ENCODE measurements at regions not wholly inside any gene's neighbourhood (a gene's known extent, or its start where the extent isn't known, plus 50 kb on each side); places are given as distances from the start of the nearest gene placed in this dataset.

GRCh38 chr6:79838851-79839250, 108.5 kb downstream of the ELOVL4 start:
- intact Hi-C loops (cut with DNase I): no loop called here
- H3K27me3 ChIP-seq: no peaks in the 10 kb centered on the region

GRCh38 chr6:79833964-79834284, 113.4 kb downstream of the ELOVL4 start:
- intact Hi-C loops (cut with DNase I): no loop called here
- no peak for TF ChIP-seq POLR2AphosphoS5 (IDR thresholded peaks at IDR 0.05)
- no peaks in the 10 kb centered on the region for H3K9me3 ChIP-seq
- H3K4me3 ChIP-seq: no peak overlapping the region
- no peaks in the 10 kb centered on the region for H3K27me3 ChIP-seq
- no peaks in the 10 kb centered on the region for H3K36me3 ChIP-seq
- no peak overlapping the region for H3K27ac ChIP-seq (replicated peaks in 1 of 4)
- no peak for DNase-seq (ENCODE audit: extremely low spot score)
- H3K4me1 ChIP-seq: no peaks in the 10 kb centered on the region
- WGBS: 37% methylated on average over 3 of the region's 3 CpGs

More at GRCh38 chr6:79838851-79839250, 108.5 kb downstream of the ELOVL4 start:
- TF ChIP-seq POLR2AphosphoS5 (IDR thresholded peaks at IDR 0.05) (no peak), POLR2A (IDR thresholded peaks at IDR 0.05; ENCODE audit: low read depth) (no peak), CTCF (IDR thresholded peaks at IDR 0.05) (no peak), EP300 (IDR thresholded peaks at IDR 0.05) (no peak)
- Histone ChIP-seq H3K4me3 (no peak overlapping the region), H3K36me3 (no peaks in the 10 kb centered on the region), H3K9me3 (no peaks in the 10 kb centered on the region), H3K4me1 (no peaks in the 10 kb centered on the region), H3K27ac (replicated peaks in 1 of 4) (no peak overlapping the region)
- no peak for DNase-seq (ENCODE audit: extremely low spot score)

- H3K36me3 ChIP-seq: no peaks in the 10 kb centered on the region
- no peaks in the 10 kb centered on the region for H3K9me3 ChIP-seq
- H3K27ac ChIP-seq (replicated peaks in 1 of 4): no peak overlapping the region
- no peaks in the 10 kb centered on the region for H3K4me1 ChIP-seq
- WGBS: 30% methylated on average over 2 of the region's 2 CpGs
- TF ChIP-seq EP300 (IDR thresholded peaks at IDR 0.05): no peak
- TF ChIP-seq POLR2AphosphoS5 (IDR thresholded peaks at IDR 0.05): no peak
- TF ChIP-seq POLR2A (IDR thresholded peaks at IDR 0.05; ENCODE audit: low read depth): no peak
- TF ChIP-seq CTCF (IDR thresholded peaks at IDR 0.05): no peak
- H3K27me3 ChIP-seq: no peaks in the 10 kb centered on the region
- H3K4me3 ChIP-seq: no peak overlapping the region
- intact Hi-C loops (cut with DNase I): no loop called here
- no peak for DNase-seq (ENCODE audit: extremely low spot score)
These were observed 113.9 kb downstream of the ELOVL4 start for GRCh38 chr6:79833264-79833963.

DNA sequence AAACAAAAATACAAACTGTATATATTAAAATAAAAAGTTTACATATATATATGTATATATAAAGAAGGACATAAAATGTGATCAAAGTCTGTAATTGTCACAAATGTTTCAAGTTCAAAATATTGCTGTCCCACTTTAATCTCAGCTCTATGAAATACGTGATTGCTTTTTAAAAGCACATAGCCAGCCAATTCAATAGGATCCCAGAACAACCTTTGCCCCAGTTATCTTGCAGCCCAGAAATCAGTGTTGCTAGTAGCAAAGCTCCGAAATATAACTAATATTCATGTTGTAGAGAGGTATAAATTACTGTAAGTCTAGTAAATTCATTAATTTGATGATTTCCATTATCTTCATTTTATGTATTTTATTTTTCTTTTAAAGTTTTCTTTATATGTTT, 114.6 kb downstream of the ELOVL4 start:
- Histone ChIP-seq H3K27me3 (no peaks in the 10 kb centered on the region), H3K36me3 (no peaks in the 10 kb centered on the region), H3K27ac (replicated peaks in 1 of 4) (no peak overlapping the region), H3K9me3 (no peaks in the 10 kb centered on the region), H3K4me3 (no peak overlapping the region), H3K4me1 (no peaks in the 10 kb centered on the region)
- TF ChIP-seq POLR2A (IDR thresholded peaks at IDR 0.05; ENCODE audit: low read depth) (no peak), POLR2AphosphoS5 (IDR thresholded peaks at IDR 0.05) (no peak), CTCF (IDR thresholded peaks at IDR 0.05) (no peak), EP300 (IDR thresholded peaks at IDR 0.05) (no peak)
- WGBS: 81% methylated on average over 2 of the region's 2 CpGs
- intact Hi-C loops (cut with DNase I): no loop called here
- no peak for DNase-seq (ENCODE audit: extremely low spot score)

DNA sequence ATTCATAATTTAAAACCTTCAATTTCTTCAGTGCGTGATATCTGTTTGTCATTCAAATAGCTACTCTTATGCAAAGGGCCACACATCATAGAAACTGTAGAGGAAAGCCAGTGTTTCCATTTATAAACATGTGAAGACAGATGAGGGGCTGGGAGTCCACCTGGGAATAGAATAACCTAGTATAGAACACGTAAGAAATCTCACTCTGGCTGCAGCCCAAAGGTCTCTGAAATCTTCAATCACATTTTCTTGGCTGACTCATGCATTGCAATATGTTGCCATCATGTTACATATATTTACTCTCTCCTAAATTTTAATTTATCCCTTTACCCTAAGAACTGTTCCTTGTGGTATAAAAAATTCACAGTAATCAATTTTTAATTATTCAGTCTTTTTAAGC, 123.2 kb downstream of the ELOVL4 start:
- WGBS: 13% methylated on average over 2 of the region's 2 CpGs
- Histone ChIP-seq H3K36me3 (no peaks in the 10 kb centered on the region), H3K27ac (replicated peaks in 1 of 4) (no peak overlapping the region), H3K9me3 (peaks cover 0 to 15% (median 2%) of the 10 kb centered on the region in 4 donors), H3K27me3 (no peaks in the 10 kb centered on the region), H3K4me1 (no peaks in the 10 kb centered on the region), H3K4me3 (no peak overlapping the region)
- intact Hi-C loops (cut with DNase I): no loop called here
- TF ChIP-seq EP300 (IDR thresholded peaks at IDR 0.05) (no peak), CTCF (IDR thresholded peaks at IDR 0.05) (no peak), POLR2AphosphoS5 (IDR thresholded peaks at IDR 0.05) (no peak), POLR2A (IDR thresholded peaks at IDR 0.05; ENCODE audit: low read depth) (no peak)
- no peak for DNase-seq (ENCODE audit: extremely low spot score)
